SK-N-MC (cell line): ENCODE measurements at regions not wholly inside any gene's neighbourhood (a gene's known extent, or its start where the extent isn't known, plus 50 kb on each side); places are given as distances from the start of the nearest gene placed in this dataset.
A peak's percentile ranks its signal among the peaks of the same experiment; 100 is the strongest.
"Not testable (repeated sequence)": the region's sequence is repeated elsewhere in the genome, so short reads cannot be mapped to it uniquely, and the experiment has no call there.

Experiments
- DNase-seq: peaks from one replicate; pipeline ENCODE4 v3.0.0-alpha.2; 2011; ENCODE audit warnings: low read depth, low spot score
- H3K27ac ChIP-seq: fragments of 200-600 bp; sonication (generic); 2 replicates; pipeline ENCODE4 v1.5.1; 2016; ENCODE audit warnings: mixed run types
- H3K36me3 ChIP-seq: fragments of 200-600 bp; sonication (generic); 2 replicates; pipeline ENCODE4 v1.6.1; 2017; ENCODE audit warnings: antibody characterized with exemption, low read length, mixed read lengths; ENCODE audit not compliant: insufficient read depth
- H3K4me3 ChIP-seq: fragments of 200-600 bp; sonication (generic); 2 replicates; pipeline ENCODE4 v1.5.1; 2016
- H3K9ac ChIP-seq: fragments of 200-600 bp; sonication (generic); 2 replicates; pipeline ENCODE4 v1.8.0; 2017; ENCODE audit warnings: mixed run types, mixed read lengths; ENCODE audit not compliant: insufficient read length
- H3K9me3 ChIP-seq: fragments of 200-600 bp; sonication (generic); 2 replicates; pipeline ENCODE4 v1.6.1; 2017; ENCODE audit warnings: low read depth, mild to moderate bottlenecking, antibody characterized with exemption, low read length, moderate library complexity, mixed read lengths
- EZH2 ChIP-seq: fragments of 200-600 bp; sonication (generic); IDR thresholded peaks from one replicate; pipeline ENCODE4 v1.6.1; 2017; ENCODE audit warnings: antibody characterized with exemption
- FOXP2 ChIP-seq: optimal IDR thresholded peaks from 2 replicates; pipeline ENCODE3; 2011; ENCODE audit warnings: mild to moderate bottlenecking, moderate library complexity; ENCODE audit not compliant: insufficient read depth; ENCODE audit errors: extremely low read length, control extremely low read depth
- POLR2AphosphoS5 ChIP-seq: IDR thresholded peaks from 2 replicates; pipeline ENCODE4 v1.6.1; 2012; ENCODE audit warnings: mild to moderate bottlenecking, low read depth, low read length, borderline replicate concordance

GRCh38 chr12:33514893-33515292, 75.3 kb upstream of the SYT10 start:
- Histone ChIP-seq H3K9ac (no peak overlapping the region), H3K4me3 (no peak overlapping the region), H3K9me3 (no peaks in the 10 kb centered on the region), H3K36me3 (no peaks in the 10 kb centered on the region), H3K27ac (no peak overlapping the region)
- TF ChIP-seq POLR2AphosphoS5, result no peak
- TF ChIP-seq EZH2, result no peak
- no peak for TF ChIP-seq FOXP2
- DNase-seq, result no peak

- Histone ChIP-seq H3K27ac (no peak overlapping the region), H3K36me3 (no peaks in the 10 kb centered on the region), H3K9ac (no peak overlapping the region), H3K9me3 (no peaks in the 10 kb centered on the region), H3K4me3 (no peak overlapping the region)
- TF ChIP-seq POLR2AphosphoS5 (no peak), EZH2 (no peak), FOXP2 (no peak)
- DNase-seq, result no peak
Measured at GRCh38 chr12:33519566-33519965, 79.9 kb upstream of the SYT10 start.

- H3K36me3 ChIP-seq, H3K9me3 ChIP-seq, H3K27ac ChIP-seq, H3K9ac ChIP-seq, DNase-seq: not testable (repeated sequence)
- H3K4me3 ChIP-seq, result peak overlapping the region; percentile 22; the same call in 1 of the 2 replicates
Measured at GRCh38 chr12:33520505-33521302, 81.1 kb upstream of the SYT10 start.

GRCh38 chr12:33529031-33529430, 89.4 kb upstream of the SYT10 start:
- Histone ChIP-seq H3K36me3 (no peaks in the 10 kb centered on the region), H3K9ac (no peak overlapping the region), H3K4me3 (no peak overlapping the region), H3K9me3 (no peaks in the 10 kb centered on the region), H3K27ac (no peak overlapping the region)
- no peak for DNase-seq
- TF ChIP-seq POLR2AphosphoS5 (no peak), EZH2 (no peak), FOXP2 (no peak)

GRCh38 chr12:33529810-33530209, 90.2 kb upstream of the SYT10 start:
- Histone ChIP-seq H3K9me3 (no peaks in the 10 kb centered on the region), H3K9ac (no peak overlapping the region), H3K4me3 (no peak overlapping the region), H3K27ac (no peak overlapping the region), H3K36me3 (no peaks in the 10 kb centered on the region)
- DNase-seq, result no peak
- TF ChIP-seq POLR2AphosphoS5 (no peak), FOXP2 (no peak), EZH2 (no peak)

GRCh38 chr12:33531261-33531660, 91.6 kb upstream of the SYT10 start:
- Histone ChIP-seq H3K4me3 (no peak overlapping the region), H3K27ac (no peak overlapping the region), H3K9ac (no peak overlapping the region), H3K9me3 (no peaks in the 10 kb centered on the region), H3K36me3 (no peaks in the 10 kb centered on the region)
- TF ChIP-seq FOXP2 (no peak), EZH2 (no peak), POLR2AphosphoS5 (no peak)
- no peak for DNase-seq

- no peak for TF ChIP-seq POLR2AphosphoS5
- TF ChIP-seq FOXP2, result no peak
- TF ChIP-seq EZH2, result no peak
- DNase-seq, result no peak
- Histone ChIP-seq H3K9me3 (no peaks in the 10 kb centered on the region), H3K4me3 (no peak overlapping the region), H3K27ac (no peak overlapping the region), H3K9ac (no peak overlapping the region), H3K36me3 (no peaks in the 10 kb centered on the region)
Measured at GRCh38 chr12:33533527-33533926, 93.9 kb upstream of the SYT10 start.

GRCh38 chr12:33536431-33536830, 96.8 kb upstream of the SYT10 start:
- DNase-seq, result no peak
- no peak overlapping the region for H3K27ac ChIP-seq
- no peaks in the 10 kb centered on the region for H3K9me3 ChIP-seq
- no peak overlapping the region for H3K4me3 ChIP-seq
- no peaks in the 10 kb centered on the region for H3K36me3 ChIP-seq
- no peak overlapping the region for H3K9ac ChIP-seq
- TF ChIP-seq FOXP2 (no peak), POLR2AphosphoS5 (no peak), EZH2 (no peak)

- no peak for DNase-seq
- no peaks in the 10 kb centered on the region for H3K9me3 ChIP-seq
- H3K9ac ChIP-seq, result no peak overlapping the region
- no peak overlapping the region for H3K4me3 ChIP-seq
- H3K36me3 ChIP-seq, result no peaks in the 10 kb centered on the region
- no peak for TF ChIP-seq EZH2
- no peak for TF ChIP-seq POLR2AphosphoS5
- TF ChIP-seq FOXP2, result no peak
- no peak overlapping the region for H3K27ac ChIP-seq
Measured at GRCh38 chr12:33546004-33546403, 106.4 kb upstream of the SYT10 start.

- no peak for TF ChIP-seq EZH2
- no peak for TF ChIP-seq FOXP2
- TF ChIP-seq POLR2AphosphoS5, result no peak
Measured at GRCh38 chr12:33547084-33547483, 107.5 kb upstream of the SYT10 start.

GRCh38 chr12:33550214-33550613, 110.6 kb upstream of the SYT10 start:
- H3K27ac ChIP-seq, H3K36me3 ChIP-seq, DNase-seq, H3K9ac ChIP-seq, H3K4me3 ChIP-seq, H3K9me3 ChIP-seq: not testable (repeated sequence)

More at GRCh38 chr12:33547084-33547483, 107.5 kb upstream of the SYT10 start:
- H3K36me3 ChIP-seq, result no peaks in the 10 kb centered on the region
- no peak overlapping the region for H3K27ac ChIP-seq
- no peak overlapping the region for H3K9ac ChIP-seq
- no peak for DNase-seq
- H3K9me3 ChIP-seq, result no peaks in the 10 kb centered on the region
- no peak overlapping the region for H3K4me3 ChIP-seq
